Skeletal muscle tissue (tissue), 3 donors: ENCODE measurements at regions not wholly inside any gene's neighbourhood (a gene's known extent, or its start where the extent isn't known, plus 50 kb on each side); places are given as distances from the start of the nearest gene placed in this dataset.

Experiments
- H3K27ac ChIP-seq: one replicate; pipeline ENCODE4 v1.7.0; 2013; ENCODE audit warnings: mild to moderate bottlenecking, low read depth, low read length, inconsistent platforms
- H3K27me3 ChIP-seq, 3 donors: one replicate each; pipeline ENCODE4 v1.7.0; 2013; ENCODE audit warnings: low read length in 3 of 3; ENCODE audit not compliant: control insufficient read depth in 3 of 3, insufficient read depth in 3 of 3
- H3K36me3 ChIP-seq, 3 donors: one replicate each; pipeline ENCODE4 v1.7.0; 2013; ENCODE audit warnings: low read length in 3 of 3; ENCODE audit not compliant: control insufficient read depth in 3 of 3, insufficient read depth in 3 of 3
- H3K4me1 ChIP-seq, 3 donors: one replicate each; pipeline ENCODE4 v1.7.0; 2013; ENCODE audit warnings: low read length in 3 of 3, mild to moderate bottlenecking in 3 of 3; ENCODE audit not compliant: control insufficient read depth in 3 of 3, insufficient read depth in 3 of 3
- H3K4me3 ChIP-seq, 3 donors: one replicate each; pipeline ENCODE4 v1.7.0; 2013; ENCODE audit warnings: low read length in 3 of 3
- H3K9ac ChIP-seq, 3 donors: one replicate each; pipeline ENCODE4 v1.7.0; 2013; ENCODE audit warnings: low read length in 3 of 3, mild to moderate bottlenecking in 3 of 3, moderate library complexity in 2 of 3, low read depth in 1 of 3
- H3K9me3 ChIP-seq, 3 donors: one replicate each; pipeline ENCODE4 v1.7.0; 2013; ENCODE audit warnings: low read length in 3 of 3; ENCODE audit not compliant: control insufficient read depth in 3 of 3
- donor health status: Osteomylitis.

GRCh38 chr6:145169726-145170224, 565.5 kb downstream of the EPM2A start:
- H3K4me3 ChIP-seq, result no peak overlapping the region
- H3K9me3 ChIP-seq, result peaks cover 0 to 2% (median 0%) of the 10 kb centered on the region in 3 donors
- H3K4me1 ChIP-seq, result no peaks in the 10 kb centered on the region
- H3K27ac ChIP-seq, result no peak overlapping the region
- H3K9ac ChIP-seq, result no peak overlapping the region
- H3K36me3 ChIP-seq, result no peaks in the 10 kb centered on the region
- no peaks in the 10 kb centered on the region for H3K27me3 ChIP-seq

- no peaks in the 10 kb centered on the region for H3K27me3 ChIP-seq
- no peaks in the 10 kb centered on the region for H3K4me1 ChIP-seq
- no peaks in the 10 kb centered on the region for H3K36me3 ChIP-seq
- no peak overlapping the region for H3K27ac ChIP-seq
- no peak overlapping the region for H3K9ac ChIP-seq
- H3K4me3 ChIP-seq, result no peak overlapping the region
- peaks cover 0 to 2% (median 0%) of the 10 kb centered on the region in 3 donors for H3K9me3 ChIP-seq
Observed at GRCh38 chr6:145175470-145175869, 559.9 kb downstream of the EPM2A start.

GRCh38 chr6:145178391-145178790, 556.9 kb downstream of the EPM2A start:
- no peak overlapping the region for H3K9ac ChIP-seq
- H3K4me3 ChIP-seq, result no peak overlapping the region
- H3K36me3 ChIP-seq, result no peaks in the 10 kb centered on the region
- H3K27me3 ChIP-seq, result no peaks in the 10 kb centered on the region
- H3K27ac ChIP-seq, result no peak overlapping the region
- H3K4me1 ChIP-seq, result no peaks in the 10 kb centered on the region
- no peaks in the 10 kb centered on the region for H3K9me3 ChIP-seq

DNA sequence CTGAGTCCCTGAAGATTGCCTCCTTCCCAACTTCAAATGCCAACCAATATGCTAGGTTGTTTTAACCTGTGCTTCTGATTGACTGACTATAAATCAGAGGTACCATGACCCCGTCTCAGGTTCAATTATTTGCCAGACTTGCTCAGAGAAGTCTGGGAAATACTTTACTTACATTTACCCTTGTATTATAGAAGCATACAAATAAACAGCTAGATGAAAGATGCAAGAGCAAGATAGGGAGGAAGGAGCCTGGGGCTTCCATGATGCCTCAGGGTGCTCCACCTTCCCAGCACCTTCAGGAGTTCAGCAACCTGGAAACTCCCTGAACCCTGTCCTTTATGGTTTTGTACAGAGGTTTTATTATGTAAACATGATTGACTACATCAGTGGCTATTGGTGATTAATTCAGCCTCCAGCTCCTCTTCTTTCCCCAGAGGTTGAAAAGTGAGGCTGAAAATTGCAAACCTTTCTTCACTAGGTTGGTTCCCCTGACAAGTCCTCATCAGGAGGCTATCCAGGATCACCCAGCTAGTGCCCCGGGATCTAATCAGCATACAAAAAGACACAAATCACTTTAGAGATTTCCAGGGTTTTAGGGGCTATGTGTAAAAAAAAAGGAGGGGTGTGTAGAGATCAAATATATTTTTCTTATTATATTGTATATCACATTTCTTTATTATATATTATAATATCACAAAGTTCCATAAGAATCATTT, 547.7 kb downstream of the EPM2A start:
- no peak overlapping the region for H3K27ac ChIP-seq
- H3K36me3 ChIP-seq, result no peaks in the 10 kb centered on the region

DNA sequence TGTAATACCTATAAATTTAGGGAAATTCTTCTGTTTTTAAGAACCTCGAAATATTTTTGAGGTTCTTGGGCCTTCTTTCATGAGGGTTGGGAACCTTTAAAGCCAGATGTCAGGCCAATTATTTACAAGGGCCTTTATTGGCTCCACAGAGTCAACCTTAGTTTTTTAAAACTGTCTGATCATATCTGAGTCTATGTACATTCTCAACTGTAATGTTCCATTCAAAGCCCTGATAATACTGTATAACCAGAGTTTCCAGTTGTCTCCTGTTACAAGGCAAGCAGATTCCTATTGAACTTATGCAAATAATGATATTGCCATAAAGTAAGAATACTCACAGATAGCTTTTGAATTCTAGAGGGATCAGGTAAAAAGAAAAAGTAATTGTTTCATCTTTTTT, 545.5 kb downstream of the EPM2A start:
- no peaks in the 10 kb centered on the region for H3K27me3 ChIP-seq
- no peak overlapping the region for H3K27ac ChIP-seq
- no peaks in the 10 kb centered on the region for H3K4me1 ChIP-seq
- no peaks in the 10 kb centered on the region for H3K9me3 ChIP-seq
- no peaks in the 10 kb centered on the region for H3K36me3 ChIP-seq
- no peak overlapping the region for H3K4me3 ChIP-seq
- H3K9ac ChIP-seq, result no peak overlapping the region

More for the DNA sequence above, 547.7 kb downstream of the EPM2A start:
- H3K27me3 ChIP-seq, result no peaks in the 10 kb centered on the region
- no peaks in the 10 kb centered on the region for H3K4me1 ChIP-seq
- H3K9me3 ChIP-seq, result no peaks in the 10 kb centered on the region
- H3K9ac ChIP-seq, result no peak overlapping the region
- H3K4me3 ChIP-seq, result no peak overlapping the region

GRCh38 chr6:145194389-145194788, 540.9 kb downstream of the EPM2A start:
- H3K27me3 ChIP-seq, result no peaks in the 10 kb centered on the region
- no peak overlapping the region for H3K9ac ChIP-seq
- no peaks in the 10 kb centered on the region for H3K36me3 ChIP-seq
- no peak overlapping the region for H3K27ac ChIP-seq
- H3K9me3 ChIP-seq, result no peaks in the 10 kb centered on the region
- H3K4me3 ChIP-seq, result no peak overlapping the region
- H3K4me1 ChIP-seq, result no peaks in the 10 kb centered on the region

DNA sequence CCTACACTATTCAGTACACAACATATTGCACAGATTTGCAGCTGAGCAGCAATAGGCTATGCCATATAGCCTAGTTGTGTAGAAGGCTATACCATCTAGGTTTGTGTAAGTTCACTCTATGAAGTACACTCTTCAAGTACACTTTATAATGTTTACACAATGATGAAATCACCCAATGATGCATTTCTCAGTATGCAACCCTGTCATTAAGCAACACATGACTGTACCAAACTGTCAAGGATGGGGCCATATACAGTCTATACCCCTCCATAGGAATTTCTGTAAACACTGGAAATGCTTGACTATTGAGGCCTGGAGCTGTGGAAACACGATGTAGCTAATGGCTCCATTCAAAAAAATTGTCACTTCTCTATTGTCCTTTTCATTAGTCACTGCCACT, 535.4 kb downstream of the EPM2A start:
- Histone ChIP-seq H3K36me3 (no peaks in the 10 kb centered on the region), H3K27ac (no peak overlapping the region), H3K4me3 (no peak overlapping the region), H3K9me3 (no peaks in the 10 kb centered on the region), H3K27me3 (no peaks in the 10 kb centered on the region), H3K4me1 (no peaks in the 10 kb centered on the region), H3K9ac (no peak overlapping the region)

DNA sequence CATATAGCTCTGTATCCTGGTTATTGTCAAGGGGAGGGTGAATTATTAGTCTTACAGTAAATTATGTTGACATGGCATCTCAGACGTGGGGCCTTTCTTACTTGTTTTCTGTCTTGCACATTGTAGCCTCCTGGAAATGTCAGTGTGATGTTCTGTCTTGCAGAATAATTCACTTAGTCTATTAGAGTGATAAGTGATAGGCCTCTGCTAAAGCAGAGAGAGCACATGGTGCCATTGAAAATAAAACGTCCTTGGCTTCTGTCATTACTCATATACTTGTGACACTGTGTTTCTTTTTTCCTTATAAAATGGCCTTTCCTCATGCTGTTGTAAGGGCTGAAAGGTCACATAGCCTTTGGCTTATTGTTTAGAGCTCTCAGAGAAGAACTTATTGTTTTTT, 531.0 kb downstream of the EPM2A start:
- Histone ChIP-seq H3K9me3 (no peaks in the 10 kb centered on the region), H3K36me3 (no peaks in the 10 kb centered on the region), H3K27me3 (no peaks in the 10 kb centered on the region), H3K4me3 (no peak overlapping the region), H3K4me1 (no peaks in the 10 kb centered on the region), H3K27ac (no peak overlapping the region), H3K9ac (no peak overlapping the region)

DNA sequence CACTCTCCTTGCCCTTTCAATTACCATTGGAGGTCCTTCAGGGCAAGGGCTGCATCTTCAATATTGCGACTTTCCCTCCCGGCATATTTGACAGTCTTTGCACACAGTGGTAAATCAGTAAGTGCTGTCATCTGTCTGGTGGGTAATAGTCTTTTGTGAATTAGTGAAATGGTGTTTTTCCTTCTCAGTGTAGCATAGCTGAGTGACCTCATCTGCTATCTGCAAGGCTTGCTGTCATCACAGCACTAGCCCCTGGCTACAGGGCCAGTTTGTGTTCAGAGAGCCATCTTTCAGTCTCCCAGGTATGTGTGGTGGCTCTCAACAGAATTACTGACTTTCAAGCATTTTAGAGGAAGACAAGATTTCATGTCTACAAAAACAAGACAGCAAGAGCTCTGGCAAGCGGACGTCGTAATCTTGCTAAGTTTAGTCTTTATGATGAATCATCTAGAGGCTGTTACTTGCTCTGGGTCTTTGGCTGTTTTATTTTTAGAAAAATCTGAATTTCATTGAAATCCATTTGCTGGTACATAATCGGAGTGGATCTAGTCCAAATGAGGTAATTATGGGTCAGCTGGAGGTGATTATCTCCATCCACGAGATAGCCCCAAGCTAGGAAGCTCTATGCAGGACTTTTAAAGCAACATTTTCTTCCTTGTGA, 528.9 kb downstream of the EPM2A start:
- Histone ChIP-seq H3K27ac (no peak overlapping the region), H3K27me3 (no peaks in the 10 kb centered on the region)

DNA sequence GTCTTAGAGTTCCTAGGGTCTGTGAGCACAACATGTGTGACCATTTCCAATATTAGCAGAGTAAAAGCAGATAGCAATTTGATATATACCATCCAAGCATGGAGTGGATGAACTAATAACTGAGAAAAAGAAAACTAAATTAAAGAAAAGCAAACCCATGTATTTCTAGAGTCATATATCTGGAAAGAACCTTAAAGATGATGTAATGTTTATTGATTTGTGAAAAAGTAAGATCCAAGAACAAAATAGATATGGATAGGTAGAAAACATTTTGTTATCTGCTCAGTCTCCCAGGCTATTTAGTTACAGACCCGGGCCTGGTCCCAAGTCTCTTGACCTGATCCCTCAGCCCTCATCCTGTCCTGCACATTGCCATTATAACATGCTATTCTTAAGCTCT, 526.8 kb downstream of the EPM2A start:
- no peak overlapping the region for H3K9ac ChIP-seq
- H3K27me3 ChIP-seq, result no peaks in the 10 kb centered on the region
- no peaks in the 10 kb centered on the region for H3K36me3 ChIP-seq
- no peaks in the 10 kb centered on the region for H3K4me1 ChIP-seq
- H3K9me3 ChIP-seq, result no peaks in the 10 kb centered on the region
- no peak overlapping the region for H3K4me3 ChIP-seq
- no peak overlapping the region for H3K27ac ChIP-seq

More for the DNA sequence above, 528.9 kb downstream of the EPM2A start:
- Histone ChIP-seq H3K4me3 (no peak overlapping the region), H3K9ac (no peak overlapping the region), H3K4me1 (no peaks in the 10 kb centered on the region), H3K9me3 (no peaks in the 10 kb centered on the region), H3K36me3 (no peaks in the 10 kb centered on the region)
